ENCODE measurements at regions not wholly inside any gene's neighbourhood (a gene's known extent, or its start where the extent isn't known, plus 50 kb on each side); places are given as distances from the start of the nearest gene placed in this dataset.

DNA sequence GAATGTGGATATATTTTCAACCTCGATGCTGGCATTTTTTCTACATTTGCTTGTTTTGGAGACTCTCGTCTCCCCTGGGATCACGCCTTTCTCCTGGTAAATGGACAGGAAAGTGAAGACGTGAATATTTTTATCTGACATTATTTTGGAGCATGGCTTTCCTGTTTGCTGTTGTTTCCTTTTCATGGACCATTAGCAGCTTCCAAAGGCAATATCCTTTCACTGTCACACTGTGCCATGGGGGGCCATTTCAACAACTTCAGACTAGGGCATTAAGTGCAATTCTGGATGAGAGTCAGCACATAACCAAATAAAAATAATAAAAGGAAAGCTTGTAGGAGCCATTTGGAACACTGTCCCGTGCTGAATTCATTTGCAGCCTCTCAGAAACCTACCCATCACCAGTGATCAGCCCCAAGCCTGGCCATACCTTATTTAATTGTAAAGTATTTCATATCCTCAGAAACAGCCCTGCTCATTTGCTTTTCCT is 75.9 kb upstream of the NEUROD6 start:
- TF ChIP-seq, protein P1, sequence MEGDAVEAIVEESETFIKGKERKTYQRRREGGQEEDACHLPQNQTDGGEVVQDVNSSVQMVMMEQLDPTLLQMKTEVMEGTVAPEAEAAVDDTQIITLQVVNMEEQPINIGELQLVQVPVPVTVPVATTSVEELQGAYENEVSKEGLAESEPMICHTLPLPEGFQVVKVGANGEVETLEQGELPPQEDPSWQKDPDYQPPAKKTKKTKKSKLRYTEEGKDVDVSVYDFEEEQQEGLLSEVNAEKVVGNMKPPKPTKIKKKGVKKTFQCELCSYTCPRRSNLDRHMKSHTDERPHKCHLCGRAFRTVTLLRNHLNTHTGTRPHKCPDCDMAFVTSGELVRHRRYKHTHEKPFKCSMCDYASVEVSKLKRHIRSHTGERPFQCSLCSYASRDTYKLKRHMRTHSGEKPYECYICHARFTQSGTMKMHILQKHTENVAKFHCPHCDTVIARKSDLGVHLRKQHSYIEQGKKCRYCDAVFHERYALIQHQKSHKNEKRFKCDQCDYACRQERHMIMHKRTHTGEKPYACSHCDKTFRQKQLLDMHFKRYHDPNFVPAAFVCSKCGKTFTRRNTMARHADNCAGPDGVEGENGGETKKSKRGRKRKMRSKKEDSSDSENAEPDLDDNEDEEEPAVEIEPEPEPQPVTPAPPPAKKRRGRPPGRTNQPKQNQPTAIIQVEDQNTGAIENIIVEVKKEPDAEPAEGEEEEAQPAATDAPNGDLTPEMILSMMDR (conservative IDR thresholded peaks at IDR 0.05; ENCODE audit: control insufficient read depth, insufficient read depth, low read depth, low read length) = no peak
- DNase-seq (ENCODE audit: low read depth) = no peak
- no peak overlapping the region for H3K4me3 ChIP-seq (ENCODE audit: control insufficient read depth, low read depth, low read length)

DNA sequence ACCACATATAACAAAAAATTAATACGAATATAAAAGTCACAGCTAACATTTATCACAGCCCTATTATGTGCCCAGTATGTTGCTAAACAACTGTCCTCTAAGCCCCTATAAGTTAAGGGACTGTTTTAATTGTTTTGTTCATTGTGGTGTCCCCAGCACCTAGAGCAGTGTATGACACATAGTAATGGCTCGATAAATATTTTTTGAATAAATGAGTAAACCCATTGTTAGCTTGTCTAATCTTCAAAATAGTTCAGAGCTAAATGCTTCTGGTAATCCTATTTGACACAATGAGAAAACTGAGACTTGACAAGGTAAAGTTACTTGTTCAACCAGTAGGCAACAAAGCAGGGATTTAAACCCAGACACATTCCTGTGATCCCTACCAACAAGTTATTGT is 78.4 kb upstream of the NEUROD6 start:
- TF ChIP-seq, protein P1 (conservative IDR thresholded peaks at IDR 0.05; ENCODE audit: control insufficient read depth, insufficient read depth, low read depth, low read length) = no peak
- no peak for DNase-seq (ENCODE audit: low read depth)
- H3K4me3 ChIP-seq (ENCODE audit: control insufficient read depth, low read depth, low read length) = no peak overlapping the region

DNA sequence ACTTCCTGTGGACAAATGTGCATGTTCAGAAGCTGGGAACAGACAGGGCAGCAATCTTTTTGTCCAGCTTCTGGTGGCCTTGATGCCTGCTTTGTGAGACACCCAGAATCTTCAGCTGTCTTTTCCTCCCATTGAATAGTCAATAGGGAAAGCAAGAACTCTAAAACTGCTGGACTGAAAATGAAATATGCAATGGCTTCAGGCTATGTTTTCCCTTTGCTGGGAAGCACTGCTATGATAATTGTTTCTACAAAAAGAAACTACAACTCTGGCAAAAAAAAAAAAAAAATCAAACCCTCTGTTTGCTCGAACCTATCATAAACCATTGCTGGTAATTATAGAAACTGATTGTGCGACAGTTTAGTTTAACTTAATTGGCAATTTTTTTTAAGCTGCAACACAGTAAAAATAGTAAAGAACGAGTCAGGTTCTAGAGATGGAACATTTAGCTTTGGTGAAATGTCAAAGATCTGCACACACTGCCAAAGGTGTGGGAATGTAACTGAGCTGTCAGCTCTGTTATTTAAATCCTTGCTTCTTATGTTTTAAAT is 79.1 kb upstream of the NEUROD6 start:
- TF ChIP-seq, protein P1 (conservative IDR thresholded peaks at IDR 0.05; ENCODE audit: control insufficient read depth, insufficient read depth, low read depth, low read length) = no peak
- no peak for DNase-seq (ENCODE audit: low read depth)
- H3K4me3 ChIP-seq (ENCODE audit: control insufficient read depth, low read depth, low read length) = no peak overlapping the region

DNA sequence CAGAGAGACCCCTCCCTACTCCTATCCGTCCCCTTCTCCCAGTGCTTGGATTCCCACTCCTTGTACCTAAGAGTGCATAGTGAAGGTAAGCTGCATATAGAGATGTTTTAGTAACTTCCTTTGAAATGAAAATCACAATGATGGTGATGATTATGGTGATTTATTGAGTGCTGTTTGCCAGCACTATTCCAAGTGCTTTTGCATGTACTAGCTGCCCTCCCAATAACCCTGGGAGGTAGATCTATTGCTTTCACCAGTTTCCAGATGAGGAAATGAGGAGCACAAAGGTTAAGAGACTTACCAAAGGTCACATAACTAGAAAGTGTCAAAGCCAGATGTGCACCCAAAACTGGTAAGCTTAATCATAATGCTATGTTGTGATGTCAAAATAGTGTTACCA is 80.4 kb upstream of the NEUROD6 start:
- DNase-seq (ENCODE audit: low read depth) = no peak
- TF ChIP-seq, protein P1 (conservative IDR thresholded peaks at IDR 0.05; ENCODE audit: control insufficient read depth, insufficient read depth, low read depth, low read length) = no peak
- no peak overlapping the region for H3K4me3 ChIP-seq (ENCODE audit: control insufficient read depth, low read depth, low read length)

DNA sequence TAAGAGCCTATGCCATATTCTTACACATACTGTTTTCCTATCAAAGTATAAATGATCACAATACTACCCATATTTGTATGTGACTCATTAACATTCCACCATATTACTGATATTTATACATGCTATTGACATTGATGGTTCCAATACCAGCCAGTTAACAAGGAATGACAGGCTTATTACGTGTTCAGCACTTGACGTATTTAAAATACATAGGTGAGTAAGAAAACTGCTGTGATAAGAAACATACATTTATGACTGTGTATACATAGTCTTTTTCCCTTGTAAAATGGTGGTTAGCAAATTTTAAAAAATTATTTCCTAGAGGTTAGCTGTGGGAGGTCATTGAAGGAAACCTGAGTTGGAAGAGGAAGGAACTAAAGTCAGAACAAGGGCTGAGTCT is 81.1 kb upstream of the NEUROD6 start:
- H3K4me3 ChIP-seq (ENCODE audit: control insufficient read depth, low read depth, low read length) = no peak overlapping the region
- no peak for DNase-seq (ENCODE audit: low read depth)
- TF ChIP-seq, protein P1 (conservative IDR thresholded peaks at IDR 0.05; ENCODE audit: control insufficient read depth, insufficient read depth, low read depth, low read length) = no peak

DNA sequence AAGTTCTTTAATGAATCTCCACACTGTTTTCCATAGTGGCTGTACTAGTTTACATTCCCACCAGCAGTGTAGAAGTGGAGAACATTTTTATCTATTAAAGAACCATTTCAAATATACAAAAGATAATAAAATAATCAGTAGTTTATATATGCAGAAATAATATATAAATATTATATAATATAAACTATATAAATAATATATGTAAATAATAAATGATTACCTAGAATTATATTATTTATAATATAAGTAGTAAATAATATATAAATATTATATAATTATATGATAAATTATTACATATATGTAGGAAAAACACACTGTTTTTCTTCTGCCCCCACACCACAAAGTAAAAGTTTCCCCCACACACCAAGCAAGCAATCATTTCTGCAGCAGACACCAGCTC is 83.5 kb upstream of the NEUROD6 start:
- no peak for DNase-seq (ENCODE audit: low read depth)
- H3K4me3 ChIP-seq (ENCODE audit: control insufficient read depth, low read depth, low read length) = no peak overlapping the region
- TF ChIP-seq, protein P1 (conservative IDR thresholded peaks at IDR 0.05; ENCODE audit: control insufficient read depth, insufficient read depth, low read depth, low read length) = no peak

DNA sequence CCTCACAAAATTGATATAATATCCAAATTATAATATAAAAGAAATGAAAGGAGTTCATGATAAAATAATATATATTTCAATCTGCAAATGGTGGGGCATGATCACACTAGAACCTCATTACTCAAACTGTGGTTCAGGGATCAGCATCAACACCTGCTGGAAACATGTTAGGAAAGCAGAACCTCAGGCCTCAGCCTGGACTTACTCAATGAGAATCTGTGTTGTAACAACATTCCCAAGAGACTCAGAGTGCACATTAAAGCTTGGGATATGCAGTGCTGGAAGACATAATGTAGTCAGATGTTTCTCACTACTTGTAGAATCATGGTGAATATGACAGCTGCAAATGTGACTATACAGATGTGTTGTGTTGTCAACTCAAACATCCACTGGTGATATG is 81.7 kb upstream of the ITPRID1 start:
- no peak overlapping the region for H3K4me3 ChIP-seq (ENCODE audit: control insufficient read depth, low read depth, low read length)
- TF ChIP-seq, protein P1 (conservative IDR thresholded peaks at IDR 0.05; ENCODE audit: control insufficient read depth, insufficient read depth, low read depth, low read length) = no peak
- DNase-seq (ENCODE audit: low read depth) = peak; percentile 40

Measured in fibroblast of mammary gland (primary cell).